Thyroid gland (tissue), 4 donors: ENCODE measurements at regions not wholly inside any gene's neighbourhood (a gene's known extent, or its start where the extent isn't known, plus 50 kb on each side); places are given as distances from the start of the nearest gene placed in this dataset.

Experiments
- POLR2A ChIP-seq, 2 donors: fragments of 450-650 bp; IDR thresholded peaks; one replicate each; pipeline ENCODE4 v1.6.1; 2017; ENCODE audit warnings: antibody characterized with exemption in 2 of 2, mild to moderate bottlenecking in 2 of 2, moderate library complexity in 1 of 2
- TF ChIP-seq, protein P1 (sequence below), 6 experiments: fragments of 200-600 bp in 3 of 6; fragments of 450-650 bp in 3 of 6; sonication (generic) in 3 of 6; IDR thresholded peaks; one replicate each; pipeline ENCODE4 v1.5.1; 2016 to 2019; ENCODE audit warnings: antibody characterized with exemption in 6 of 6, mild to moderate bottlenecking in 2 of 6, inconsistent platforms in 1 of 6, moderate library complexity in 1 of 6

DNA sequence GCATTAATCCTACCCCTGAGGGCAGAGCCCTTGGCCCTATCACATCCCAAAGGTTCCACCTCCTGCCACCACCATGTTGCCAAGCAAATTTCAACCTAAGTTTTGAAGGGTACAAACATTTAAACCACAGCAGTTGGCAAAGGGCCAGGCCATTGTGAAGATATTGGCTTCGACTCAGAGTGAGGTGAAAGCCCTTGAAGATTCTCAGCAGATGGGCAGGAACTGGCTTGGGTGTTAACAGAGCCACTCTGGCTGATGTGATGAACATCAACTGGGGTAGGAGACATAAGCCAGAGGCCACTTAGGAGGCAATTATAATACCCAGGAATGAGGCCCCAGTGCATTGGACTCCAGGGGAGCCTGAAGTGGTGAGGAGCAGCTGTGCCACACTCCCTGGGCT lies 207.7 kb upstream of the KAZN start:
- TF ChIP-seq, protein P1, sequence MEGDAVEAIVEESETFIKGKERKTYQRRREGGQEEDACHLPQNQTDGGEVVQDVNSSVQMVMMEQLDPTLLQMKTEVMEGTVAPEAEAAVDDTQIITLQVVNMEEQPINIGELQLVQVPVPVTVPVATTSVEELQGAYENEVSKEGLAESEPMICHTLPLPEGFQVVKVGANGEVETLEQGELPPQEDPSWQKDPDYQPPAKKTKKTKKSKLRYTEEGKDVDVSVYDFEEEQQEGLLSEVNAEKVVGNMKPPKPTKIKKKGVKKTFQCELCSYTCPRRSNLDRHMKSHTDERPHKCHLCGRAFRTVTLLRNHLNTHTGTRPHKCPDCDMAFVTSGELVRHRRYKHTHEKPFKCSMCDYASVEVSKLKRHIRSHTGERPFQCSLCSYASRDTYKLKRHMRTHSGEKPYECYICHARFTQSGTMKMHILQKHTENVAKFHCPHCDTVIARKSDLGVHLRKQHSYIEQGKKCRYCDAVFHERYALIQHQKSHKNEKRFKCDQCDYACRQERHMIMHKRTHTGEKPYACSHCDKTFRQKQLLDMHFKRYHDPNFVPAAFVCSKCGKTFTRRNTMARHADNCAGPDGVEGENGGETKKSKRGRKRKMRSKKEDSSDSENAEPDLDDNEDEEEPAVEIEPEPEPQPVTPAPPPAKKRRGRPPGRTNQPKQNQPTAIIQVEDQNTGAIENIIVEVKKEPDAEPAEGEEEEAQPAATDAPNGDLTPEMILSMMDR (IDR thresholded peaks at IDR 0.05): no peak
- no peak for TF ChIP-seq POLR2A (IDR thresholded peaks at IDR 0.05)
